NOMO-1 (cell line): ENCODE measurements at regions not wholly inside any gene's neighbourhood (a gene's known extent, or its start where the extent isn't known, plus 50 kb on each side); places are given as distances from the start of the nearest gene placed in this dataset.
"Not testable (repeated sequence)": the region's sequence is repeated elsewhere in the genome, so short reads cannot be mapped to it uniquely, and the experiment has no call there.

Experiments used
- DNase-seq, 2 experiments: peaks; one replicate each; lab custom pipeline; 2025; ENCODE audit not compliant: unreplicated experiment in 2 of 2; lab: John Stamatoyannopoulos, UW

DNA sequence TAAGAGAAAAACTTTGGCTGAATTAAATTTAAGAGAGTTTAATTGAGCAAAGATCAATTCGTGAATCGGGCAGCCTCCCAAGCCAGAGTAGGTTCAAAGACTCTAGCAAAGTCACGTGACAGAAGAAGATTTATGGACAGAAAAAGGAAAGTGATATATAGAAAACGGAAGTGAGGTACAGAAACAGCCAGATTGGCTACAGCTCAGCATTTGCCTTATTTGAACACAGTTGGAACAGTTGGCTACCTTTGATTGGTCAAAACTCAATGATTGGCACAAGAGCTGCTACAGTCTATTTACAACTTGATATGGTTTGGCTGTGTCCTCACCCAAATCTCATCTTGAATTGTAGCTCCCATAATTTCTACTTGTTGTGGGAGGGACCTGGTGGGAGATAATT, 102.6 kb downstream of the PLG start:
- DNase-seq, result no peak

DNA sequence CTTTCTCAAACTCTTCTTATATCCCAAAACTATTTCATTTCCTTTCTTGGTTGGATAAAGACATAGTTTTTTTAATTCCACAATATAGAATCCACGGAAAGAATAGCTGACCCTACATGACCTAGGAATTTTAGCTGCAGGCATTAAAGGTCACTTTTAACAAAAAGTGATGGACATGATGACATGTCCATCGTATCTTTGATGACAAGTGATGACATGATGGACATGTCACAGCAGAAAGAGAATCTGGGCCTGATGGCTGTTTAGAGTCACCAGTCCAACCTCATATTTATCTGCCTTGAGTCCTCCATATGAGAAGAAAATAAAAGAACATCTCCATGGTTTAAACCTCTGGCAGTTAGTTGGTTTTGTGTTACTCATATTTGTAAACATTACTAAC, 106.2 kb downstream of the PLG start:
- DNase-seq, result no peak

DNA sequence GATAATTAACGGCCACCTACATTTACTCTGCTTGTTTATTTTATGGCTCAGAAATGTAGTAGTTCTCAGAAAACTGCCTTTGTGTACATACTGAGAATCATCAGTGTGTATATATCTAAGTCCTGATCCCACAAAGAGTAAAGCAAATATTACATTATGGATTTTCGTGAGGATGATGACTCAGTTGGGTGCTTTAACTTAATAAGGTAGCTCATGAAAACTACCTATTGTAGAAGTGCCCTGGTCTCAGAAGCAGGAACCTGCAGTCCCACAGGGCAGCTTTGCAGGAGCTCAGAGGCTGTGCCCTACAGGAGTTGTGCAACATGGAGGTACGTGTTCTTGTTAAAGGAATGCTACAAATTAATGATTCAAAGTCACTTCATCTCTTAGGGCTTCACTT, 108.2 kb downstream of the PLG start:
- no peak for DNase-seq

DNA sequence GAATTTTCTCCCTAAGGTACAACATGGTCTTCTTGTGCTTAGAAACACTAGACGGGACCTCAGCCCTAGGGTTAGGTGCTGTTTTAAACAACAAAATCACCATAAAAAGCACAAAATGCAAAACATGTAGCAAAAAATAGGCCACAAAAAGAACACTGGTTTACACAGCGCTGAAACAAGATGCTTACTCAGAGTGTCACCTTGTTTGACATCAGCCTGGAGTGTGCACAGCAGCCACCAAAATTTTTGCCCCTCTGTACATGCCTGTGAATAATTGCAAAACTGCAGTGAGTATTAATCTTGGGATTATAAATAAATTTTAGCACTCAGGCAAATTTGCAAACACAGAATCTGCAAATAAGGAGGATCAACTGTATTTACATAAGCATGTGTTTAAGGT, 110.1 kb downstream of the PLG start:
- no peak for DNase-seq

DNA sequence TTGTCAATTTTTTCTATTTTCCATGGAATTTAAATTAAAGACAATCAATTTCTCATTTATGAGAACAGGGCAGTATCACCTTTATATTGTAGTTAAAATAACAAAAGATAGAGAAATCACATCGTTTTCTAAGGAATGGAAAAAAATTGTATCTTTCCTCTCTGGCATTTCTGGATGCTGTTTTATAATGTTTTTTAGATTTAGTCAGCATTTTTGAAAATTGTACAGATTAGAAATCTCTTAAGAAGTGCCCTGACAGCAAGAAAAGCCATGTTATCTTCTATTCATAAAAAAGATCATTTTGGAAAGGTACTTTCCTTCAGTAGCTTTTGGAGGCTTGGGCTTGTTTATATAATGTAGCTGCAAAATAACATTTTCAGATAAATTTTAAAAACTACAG, 116.9 kb downstream of the PLG start:
- DNase-seq, result no peak

DNA sequence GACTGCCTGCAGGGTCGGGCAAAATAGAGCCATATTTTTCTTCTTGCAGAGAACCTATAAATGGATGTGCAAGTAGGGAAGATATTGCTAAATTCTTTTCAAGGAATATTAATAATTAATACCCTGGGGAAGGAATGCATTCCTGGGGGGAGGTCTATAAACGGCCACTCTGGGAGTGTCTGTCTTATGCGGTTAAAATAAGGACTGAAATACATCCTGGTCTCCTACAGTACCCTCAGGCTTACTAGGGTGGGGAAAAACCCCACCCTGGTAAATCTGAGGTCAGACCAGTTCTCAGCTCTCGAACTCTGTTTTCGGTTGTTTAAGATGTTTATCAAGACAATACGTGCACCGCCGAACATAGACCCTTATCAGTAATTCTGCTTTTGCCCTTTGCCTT, 118.6 kb downstream of the PLG start:
- not testable (repeated sequence) for DNase-seq

DNA sequence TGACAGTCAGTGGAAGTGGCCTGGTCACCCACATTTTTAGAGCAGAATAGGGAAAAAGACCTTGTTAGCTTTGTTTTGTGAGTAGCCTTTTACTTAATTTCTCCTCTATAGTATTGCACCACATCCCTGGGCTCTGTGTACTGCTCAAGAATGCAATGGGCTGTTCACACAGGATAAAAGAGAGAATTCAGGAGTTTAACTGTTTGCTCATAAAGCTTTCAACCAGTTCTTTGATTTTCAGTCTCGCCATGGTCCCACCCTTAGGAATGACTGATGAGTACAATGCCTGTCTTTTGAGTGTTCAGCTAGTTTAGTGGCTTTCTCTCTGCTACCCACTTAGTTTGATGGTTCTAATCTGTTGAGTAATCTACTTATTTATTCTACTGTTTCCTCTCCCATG, 129.7 kb downstream of the PLG start:
- no peak for DNase-seq

DNA sequence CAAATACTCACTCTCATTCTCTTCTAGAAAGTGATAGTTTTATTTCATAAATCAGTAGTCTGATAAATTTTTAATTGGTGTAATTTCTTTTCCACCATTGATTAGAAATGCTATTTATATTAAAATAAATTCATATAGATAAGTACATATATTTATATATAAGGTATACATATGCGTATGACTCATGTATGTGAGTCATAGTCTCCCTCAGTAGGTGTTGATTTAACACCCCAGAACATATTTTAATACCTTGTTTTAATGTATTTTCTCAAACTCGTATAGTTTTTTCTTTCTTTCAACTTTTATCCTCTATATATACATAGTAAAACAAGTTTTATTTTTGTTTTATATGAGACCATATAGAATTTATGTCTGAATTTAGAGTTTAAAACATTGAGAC, 130.4 kb downstream of the PLG start:
- DNase-seq, result no peak

DNA sequence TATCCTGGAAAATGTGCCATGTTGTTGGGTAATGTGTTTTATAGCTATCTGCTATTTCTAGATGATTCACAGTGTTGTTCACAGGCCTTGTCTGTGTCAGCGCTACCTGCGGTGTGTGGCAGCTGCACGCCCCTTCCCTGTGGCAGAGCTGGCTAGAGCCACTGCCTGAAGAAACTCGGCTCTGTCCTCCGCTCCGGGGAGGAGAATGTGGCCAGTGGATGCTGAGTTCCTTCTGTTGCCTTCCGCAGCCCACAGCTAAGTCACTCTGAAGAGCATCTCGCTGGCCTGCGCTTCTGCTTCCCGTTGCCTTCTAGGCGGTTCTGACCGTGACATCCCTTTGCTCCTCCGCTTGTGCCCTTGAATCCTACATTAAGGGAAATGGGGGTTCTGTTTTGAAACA, 135.1 kb downstream of the PLG start:
- DNase-seq, result no peak

DNA sequence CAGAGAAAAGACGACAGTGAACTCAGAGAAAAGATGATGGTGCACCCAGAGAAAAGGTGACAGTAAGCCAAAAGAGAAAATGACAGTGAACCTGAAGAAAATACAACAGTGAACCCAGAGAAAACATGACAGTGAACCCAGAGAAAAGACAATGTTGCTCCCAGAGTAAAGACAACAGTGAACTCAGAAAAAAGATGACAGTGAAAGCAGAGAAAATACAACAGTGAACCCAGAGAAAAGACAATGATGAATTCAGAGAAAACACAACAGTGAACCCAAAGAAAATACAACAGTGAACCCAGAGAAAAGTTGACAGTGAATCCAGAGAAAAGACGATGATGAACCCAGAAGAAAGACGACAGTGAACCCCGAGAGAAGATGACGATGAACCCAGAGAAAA, 140.5 kb upstream of the MAP3K4 start:
- DNase-seq, result no peak

DNA sequence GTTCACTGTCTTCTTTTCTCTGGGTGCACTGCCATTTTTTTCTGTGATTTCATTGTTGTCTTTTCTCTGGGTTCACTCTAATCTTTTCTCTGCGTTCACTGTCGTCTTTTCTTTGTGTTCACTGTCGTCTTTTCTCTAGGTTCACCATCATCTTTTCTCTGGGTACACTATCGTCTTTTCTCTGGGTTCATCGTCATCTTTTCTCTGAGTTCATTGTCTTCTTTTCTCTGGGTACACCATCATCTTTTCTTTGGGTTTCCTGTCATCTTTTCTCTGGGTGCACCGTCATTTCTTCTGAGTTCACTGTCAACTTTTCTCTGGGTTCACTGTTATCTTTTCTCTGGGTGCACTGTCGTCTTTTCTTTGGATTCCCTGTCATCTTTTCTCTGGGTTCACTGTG, 137.6 kb upstream of the MAP3K4 start:
- no peak for DNase-seq

DNA sequence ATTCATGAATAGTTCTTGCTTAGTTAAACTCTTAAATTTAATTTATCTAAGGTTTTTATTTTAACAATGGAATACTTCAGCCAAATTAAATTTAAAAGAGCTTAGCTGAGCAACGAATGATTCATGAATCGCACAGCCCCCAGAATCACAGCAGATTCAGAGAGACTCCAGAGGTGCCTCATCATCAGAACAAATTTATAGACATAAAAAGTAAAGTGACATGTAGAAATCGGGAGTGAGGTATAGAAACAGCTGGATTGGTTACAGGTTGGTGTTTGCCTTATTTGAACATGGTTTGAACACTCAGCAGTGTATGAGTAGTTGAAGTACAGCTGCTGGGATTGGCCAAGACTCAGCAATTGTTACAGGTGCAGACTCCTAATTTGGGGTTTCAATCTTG, 132.7 kb upstream of the MAP3K4 start:
- DNase-seq, result no peak

DNA sequence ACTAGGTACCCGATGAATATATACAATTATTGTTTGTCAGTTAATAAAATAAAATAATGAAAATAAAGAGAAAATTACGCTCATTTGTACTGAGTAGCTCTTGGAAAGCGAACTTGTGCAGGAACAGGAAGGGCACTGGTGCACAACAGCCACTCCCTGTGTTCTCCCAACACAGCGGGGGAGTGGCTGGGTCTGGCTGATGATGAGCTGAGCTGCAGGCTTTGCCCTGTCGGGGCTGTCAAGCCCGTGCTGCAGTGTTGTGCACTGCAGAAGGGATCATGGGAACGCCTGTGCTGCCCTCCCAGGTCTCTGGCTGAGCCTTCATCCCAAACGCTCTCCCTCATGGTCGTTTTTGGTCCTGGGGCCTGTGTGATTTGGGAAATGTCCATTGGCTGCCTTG, 131.7 kb upstream of the MAP3K4 start:
- no peak for DNase-seq

DNA sequence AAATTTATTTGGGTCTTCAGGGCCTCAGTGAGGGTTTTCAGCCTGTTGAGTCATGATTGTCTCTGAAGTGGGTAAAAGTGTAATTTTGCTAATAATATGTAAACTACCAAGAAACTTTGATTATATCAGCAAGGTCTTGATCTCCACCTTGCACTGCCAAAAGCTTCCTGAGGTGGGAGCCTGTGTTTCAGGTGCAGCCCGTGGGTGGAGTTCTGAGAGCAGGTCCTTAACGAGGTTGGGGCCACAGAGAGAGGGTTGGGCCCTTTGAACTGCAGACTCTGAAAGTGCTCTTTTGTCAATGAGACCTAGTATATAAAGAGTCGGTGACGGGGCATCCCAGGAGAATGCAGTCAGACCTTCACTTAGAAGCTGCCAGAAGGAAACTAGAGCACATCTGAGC, 129.7 kb upstream of the MAP3K4 start:
- DNase-seq, result no peak

DNA sequence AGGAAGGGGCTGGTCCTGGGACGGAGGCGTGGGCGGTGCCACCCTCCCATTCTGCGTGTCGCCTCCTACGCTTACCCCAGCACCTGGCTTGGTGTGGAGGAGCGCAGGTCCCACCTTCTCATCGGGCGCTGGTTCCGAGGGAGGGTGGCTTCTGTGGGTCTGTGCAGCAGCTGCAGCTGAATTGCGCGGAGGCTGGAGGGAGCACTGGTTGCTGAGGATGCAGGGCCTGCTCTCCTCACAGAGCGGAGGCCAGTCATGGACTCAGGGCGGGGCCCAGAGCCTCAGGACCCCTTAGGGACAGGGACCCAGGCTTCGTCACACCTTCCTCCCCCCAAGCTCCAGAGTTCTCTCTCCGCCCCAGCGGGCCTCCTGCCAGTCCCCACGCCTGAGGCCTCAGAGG, 127.8 kb upstream of the MAP3K4 start:
- DNase-seq, result no peak

DNA sequence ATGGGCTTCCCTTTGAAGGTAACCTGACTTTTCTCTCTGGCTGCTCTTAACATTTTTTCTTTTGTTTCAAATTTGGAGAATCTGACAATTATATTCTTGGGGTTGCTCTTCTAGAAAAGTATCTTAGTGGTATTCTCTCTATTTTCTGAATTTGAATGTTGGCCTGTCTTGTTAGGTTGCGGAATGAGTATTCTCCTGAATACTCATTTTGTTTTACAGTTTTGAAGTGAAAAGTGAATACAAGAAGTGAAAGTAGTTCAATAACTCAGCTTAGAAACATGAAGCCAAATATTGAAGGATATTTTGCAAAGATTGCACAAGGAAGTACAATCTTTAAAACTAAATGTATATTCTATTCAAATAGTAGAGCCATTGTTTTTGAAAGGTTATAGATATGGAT, 120.2 kb upstream of the MAP3K4 start:
- DNase-seq, result no peak

DNA sequence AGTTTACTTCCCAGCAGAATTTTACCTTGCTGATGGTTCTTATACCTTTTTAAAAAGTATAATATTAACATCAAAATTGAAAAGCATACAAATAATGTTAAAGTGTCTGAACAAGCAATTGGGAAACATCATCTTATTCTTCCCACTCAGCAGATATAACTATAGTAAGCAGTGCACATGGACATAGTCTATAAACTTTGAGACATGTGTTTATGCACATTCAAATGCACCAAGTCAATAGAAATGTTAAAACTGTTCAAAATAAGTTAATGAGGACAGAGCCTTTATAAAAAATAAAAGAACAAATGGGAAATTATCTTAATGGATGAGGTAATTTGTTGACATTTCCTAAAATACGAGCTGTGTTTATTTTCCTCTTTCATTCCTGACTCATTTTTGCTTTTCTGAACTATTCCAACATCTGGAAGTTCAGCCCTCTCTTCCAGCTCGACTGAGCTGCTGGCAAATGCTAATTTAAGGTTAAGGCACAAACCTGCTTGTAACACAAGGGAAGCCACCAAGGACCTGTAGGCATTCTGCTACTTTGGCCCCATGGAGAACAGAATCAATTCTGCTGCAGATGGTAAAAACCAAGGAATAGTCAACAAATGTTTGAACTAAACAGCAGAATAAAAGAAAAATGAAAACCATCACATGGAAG, 110.3 kb upstream of the MAP3K4 start:
- DNase-seq, result no peak

DNA sequence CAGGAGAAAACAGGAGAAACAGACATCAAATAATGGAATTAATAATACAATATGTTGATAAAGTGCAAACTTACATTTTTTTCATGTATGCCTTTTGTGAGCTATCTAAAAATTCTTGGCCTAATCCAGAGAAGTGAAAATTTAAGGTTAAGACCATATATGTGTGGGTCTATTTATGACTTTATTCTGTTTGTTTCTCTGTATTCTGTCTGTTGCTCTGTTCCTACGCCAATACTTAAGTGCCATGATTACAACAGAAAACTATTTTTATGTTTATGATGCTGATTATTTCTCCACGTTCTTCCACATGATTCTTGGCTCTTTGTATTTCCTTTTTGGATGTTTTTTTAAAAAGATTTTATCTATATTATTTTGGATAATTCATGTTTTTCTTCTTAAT, 109.6 kb upstream of the MAP3K4 start:
- DNase-seq, result no peak

DNA sequence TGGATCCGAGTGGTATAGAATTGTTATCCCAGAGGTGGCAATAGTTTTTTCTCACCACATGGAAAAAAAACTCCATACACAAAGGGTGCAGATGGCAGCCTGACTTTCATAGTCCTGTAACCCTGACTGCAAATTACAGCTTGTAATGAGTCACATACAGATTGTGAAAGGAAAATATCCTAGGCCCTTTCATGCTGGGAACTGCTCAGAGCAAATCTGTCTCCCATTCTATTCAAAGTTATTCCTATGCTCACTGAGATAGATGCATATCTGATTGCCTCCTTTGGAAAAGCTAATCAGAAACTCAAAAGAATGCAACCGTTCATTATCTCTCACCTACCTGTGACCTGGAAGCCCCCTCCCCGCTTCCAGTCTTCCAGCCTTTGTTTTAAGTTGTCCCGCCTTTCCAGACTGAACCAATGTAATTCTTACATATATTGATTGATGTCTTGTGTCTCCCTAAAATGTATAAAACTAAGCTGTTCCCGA, 108.7 kb upstream of the MAP3K4 start:
- no peak for DNase-seq

DNA sequence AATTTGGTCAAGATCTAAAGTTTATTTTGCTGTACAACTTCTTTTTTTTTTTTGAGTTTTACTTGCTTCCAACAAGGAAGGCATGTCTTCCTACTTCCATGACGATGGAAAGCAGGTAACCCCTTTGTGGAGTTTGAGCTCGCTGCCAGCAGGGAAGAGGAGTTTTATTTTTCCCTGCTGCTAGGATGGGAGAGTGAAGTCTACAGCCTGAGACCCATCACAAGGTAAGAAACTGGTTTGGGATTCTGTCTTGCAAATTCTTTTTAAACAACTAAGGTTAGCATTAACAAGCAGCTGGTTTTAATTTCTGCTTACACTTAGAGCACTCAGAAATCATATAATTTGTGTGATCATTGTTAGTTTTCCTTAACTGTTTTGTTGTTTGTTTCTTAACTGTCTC, 108.0 kb upstream of the MAP3K4 start:
- no peak for DNase-seq

DNA sequence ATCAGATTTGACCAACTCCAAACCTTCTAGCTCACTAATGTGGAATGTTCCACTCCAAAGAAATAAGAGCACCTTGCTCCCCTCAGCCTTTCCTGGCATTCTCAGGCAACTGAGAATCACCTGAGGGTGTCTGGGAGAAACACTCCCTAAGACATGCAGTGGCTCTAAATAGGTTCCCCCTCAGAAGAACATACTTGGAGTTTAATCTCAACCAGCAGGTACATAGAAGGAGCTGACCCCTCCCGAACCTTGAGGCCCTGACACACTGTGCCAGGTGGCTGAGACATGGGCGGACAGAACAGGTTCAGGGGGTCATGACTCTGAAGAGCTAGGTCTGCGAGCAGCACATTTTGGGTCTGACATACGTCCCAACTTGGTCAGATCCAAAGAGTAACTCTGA, 107.6 kb upstream of the MAP3K4 start:
- DNase-seq, result no peak

DNA sequence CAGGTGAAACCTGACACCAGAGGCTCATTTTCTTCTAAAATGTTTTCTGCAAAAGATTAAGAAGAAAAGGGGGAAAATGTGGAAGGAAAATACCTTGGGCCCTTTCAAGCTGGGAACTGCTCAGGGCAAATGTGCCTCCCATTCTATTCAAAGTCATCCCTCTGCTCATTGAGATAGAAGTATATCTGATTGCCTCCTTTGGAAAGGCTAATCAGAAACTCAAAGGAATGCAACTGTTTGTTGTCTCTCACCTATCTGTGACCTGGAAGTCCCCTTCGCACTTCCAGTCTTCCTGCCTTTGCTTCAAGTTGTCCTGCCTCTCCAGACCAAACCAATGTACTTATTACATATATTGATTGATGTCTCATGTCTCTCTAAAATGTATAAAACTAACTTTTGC, 102.4 kb upstream of the MAP3K4 start:
- DNase-seq, result not testable (repeated sequence)

DNA sequence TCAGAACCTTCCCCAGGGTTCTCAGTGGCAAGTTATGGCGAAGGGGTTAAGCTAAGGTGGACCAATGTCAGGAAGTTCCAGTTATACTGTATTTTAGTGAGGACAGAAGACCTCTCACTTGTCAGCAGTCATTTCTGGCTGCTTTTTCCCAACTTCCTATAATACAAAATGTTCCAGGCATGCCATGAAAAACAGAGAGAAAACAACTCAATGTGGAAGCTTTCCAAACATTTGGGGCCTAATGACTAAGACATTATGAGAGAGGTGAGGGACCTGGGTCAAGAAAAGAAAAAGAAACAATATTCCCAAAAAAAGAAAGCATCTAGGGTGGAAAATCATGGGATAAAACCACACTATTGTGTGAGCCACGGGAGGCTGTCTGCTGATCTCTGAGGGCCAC, 99.9 kb upstream of the MAP3K4 start:
- DNase-seq, result no peak
